ENCODE measurements at regions not wholly inside any gene's neighbourhood (a gene's known extent, or its start where the extent isn't known, plus 50 kb on each side); places are given as distances from the start of the nearest gene placed in this dataset.

- Histone ChIP-seq H3K9me2 (replicated peaks; ENCODE audit: insufficient read depth, low read length) (no peaks in the 10 kb centered on the region), H3K79me2 (ENCODE audit: low read length) (0 out of 2 replicates have a peak, but pooled peaks cover 3% of the 10 kb centered on the region), H3F3A (ENCODE audit: insufficient read depth, low read length) (no peaks in the 10 kb centered on the region), H3K27me3 (replicated peaks; ENCODE audit: insufficient read depth, low read length) (no peaks in the 10 kb centered on the region), H3K9ac (ENCODE audit: low read length) (no peak overlapping the region), H3K4me1 (ENCODE audit: low read length) (no peaks in the 10 kb centered on the region), H3K4me2 (ENCODE audit: low read depth, low read length) (no peak overlapping the region), H3K36me3 (replicated peaks; ENCODE audit: insufficient read depth, low read length) (no peaks in the 10 kb centered on the region), H3K27ac (ENCODE audit: low read length) (no peak overlapping the region), H2AFZ (ENCODE audit: low read length) (no peak overlapping the region), H3K9me3 (replicated peaks; ENCODE audit: insufficient read depth, low read length) (no peaks in the 10 kb centered on the region), H3K4me3 (ENCODE audit: low read length) (no peak overlapping the region), H4K20me1 (ENCODE audit: insufficient read depth, low read length) (no peaks in the 10 kb centered on the region)
- no peak for TF ChIP-seq EZH2 (optimal IDR thresholded peaks at IDR 0.05; ENCODE audit: low read depth, low read length)
- DNase-seq: no peak
Observed at GRCh38 chr3:56887402-56888025, 85.8 kb upstream of the ARHGEF3 start.

DNA sequence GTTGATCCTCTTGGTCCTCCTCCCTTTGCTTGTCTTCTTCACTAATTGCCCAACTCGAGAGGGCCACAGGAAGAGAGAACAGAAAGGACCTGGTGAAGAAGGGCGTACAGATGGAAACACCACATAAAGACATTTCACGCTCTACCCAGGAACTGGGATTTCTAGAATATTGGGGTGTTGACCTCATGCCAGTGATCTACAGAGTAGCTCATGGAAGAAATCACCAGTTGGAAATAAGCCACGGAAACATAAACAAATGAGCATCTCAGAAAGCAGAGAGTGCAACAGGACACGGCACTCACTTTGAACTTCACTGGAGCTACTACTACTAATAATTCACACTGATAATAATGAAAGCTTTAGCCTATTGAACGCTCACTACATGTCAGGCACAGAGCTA lies 84.6 kb upstream of the ARHGEF3 start:
- H3K9me3 ChIP-seq (replicated peaks; ENCODE audit: insufficient read depth, low read length): no peaks in the 10 kb centered on the region
- no peaks in the 10 kb centered on the region for H3K9me2 ChIP-seq (replicated peaks; ENCODE audit: insufficient read depth, low read length)
- no peaks in the 10 kb centered on the region for H4K20me1 ChIP-seq (ENCODE audit: insufficient read depth, low read length)
- H3K27ac ChIP-seq (ENCODE audit: low read length): no peak overlapping the region
- no peaks in the 10 kb centered on the region for H3K36me3 ChIP-seq (replicated peaks; ENCODE audit: insufficient read depth, low read length)
- H3K9ac ChIP-seq (ENCODE audit: low read length): no peak overlapping the region
- H3K79me2 ChIP-seq (ENCODE audit: low read length): 0 out of 2 replicates have a peak, but pooled peaks cover 3% of the 10 kb centered on the region
- DNase-seq: no peak
- no peak overlapping the region for H2AFZ ChIP-seq (ENCODE audit: low read length)
- no peak overlapping the region for H3K4me2 ChIP-seq (ENCODE audit: low read depth, low read length)
- no peaks in the 10 kb centered on the region for H3F3A ChIP-seq (ENCODE audit: insufficient read depth, low read length)
- no peak for TF ChIP-seq EZH2phosphoT487 (IDR thresholded peaks at IDR 0.05; ENCODE audit: low read length)
- no peaks in the 10 kb centered on the region for H3K27me3 ChIP-seq (replicated peaks; ENCODE audit: insufficient read depth, low read length)
- H3K4me3 ChIP-seq (ENCODE audit: low read length): no peak overlapping the region
- H3K4me1 ChIP-seq (ENCODE audit: low read length): no peaks in the 10 kb centered on the region

DNA sequence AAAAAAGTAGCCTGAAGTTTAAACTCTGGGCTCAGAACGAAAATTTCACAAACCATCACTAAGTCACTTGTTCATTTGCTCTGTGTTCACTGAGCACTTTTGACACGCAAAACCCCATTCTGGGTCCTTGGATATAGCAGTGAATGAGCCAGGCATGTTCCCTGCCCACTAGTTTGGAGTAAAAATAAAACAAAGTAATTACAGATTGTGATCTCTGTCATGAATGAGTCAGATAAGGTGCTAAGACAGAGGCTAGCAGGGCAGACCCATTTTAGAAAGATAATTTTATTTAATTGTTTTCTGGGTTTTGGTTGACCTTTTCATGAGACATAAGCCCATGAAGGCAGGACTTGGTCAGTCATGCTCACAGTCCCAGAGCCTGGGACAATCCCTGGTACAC lies 84.1 kb upstream of the ARHGEF3 start:
- TF ChIP-seq, protein P1, sequence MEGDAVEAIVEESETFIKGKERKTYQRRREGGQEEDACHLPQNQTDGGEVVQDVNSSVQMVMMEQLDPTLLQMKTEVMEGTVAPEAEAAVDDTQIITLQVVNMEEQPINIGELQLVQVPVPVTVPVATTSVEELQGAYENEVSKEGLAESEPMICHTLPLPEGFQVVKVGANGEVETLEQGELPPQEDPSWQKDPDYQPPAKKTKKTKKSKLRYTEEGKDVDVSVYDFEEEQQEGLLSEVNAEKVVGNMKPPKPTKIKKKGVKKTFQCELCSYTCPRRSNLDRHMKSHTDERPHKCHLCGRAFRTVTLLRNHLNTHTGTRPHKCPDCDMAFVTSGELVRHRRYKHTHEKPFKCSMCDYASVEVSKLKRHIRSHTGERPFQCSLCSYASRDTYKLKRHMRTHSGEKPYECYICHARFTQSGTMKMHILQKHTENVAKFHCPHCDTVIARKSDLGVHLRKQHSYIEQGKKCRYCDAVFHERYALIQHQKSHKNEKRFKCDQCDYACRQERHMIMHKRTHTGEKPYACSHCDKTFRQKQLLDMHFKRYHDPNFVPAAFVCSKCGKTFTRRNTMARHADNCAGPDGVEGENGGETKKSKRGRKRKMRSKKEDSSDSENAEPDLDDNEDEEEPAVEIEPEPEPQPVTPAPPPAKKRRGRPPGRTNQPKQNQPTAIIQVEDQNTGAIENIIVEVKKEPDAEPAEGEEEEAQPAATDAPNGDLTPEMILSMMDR (IDR thresholded peaks at IDR 0.05; ENCODE audit: low read length): no peak
- TF ChIP-seq EZH2 (optimal IDR thresholded peaks at IDR 0.05; ENCODE audit: low read depth, low read length) (no peak), EZH2phosphoT487 (IDR thresholded peaks at IDR 0.05; ENCODE audit: low read length) (no peak)
- Histone ChIP-seq H3K4me3 (ENCODE audit: low read length) (no peak overlapping the region), H2AFZ (ENCODE audit: low read length) (no peak overlapping the region), H3K27me3 (replicated peaks; ENCODE audit: insufficient read depth, low read length) (no peaks in the 10 kb centered on the region), H3F3A (ENCODE audit: insufficient read depth, low read length) (no peaks in the 10 kb centered on the region), H3K9me2 (replicated peaks; ENCODE audit: insufficient read depth, low read length) (no peaks in the 10 kb centered on the region), H3K9ac (ENCODE audit: low read length) (no peak overlapping the region), H3K4me2 (ENCODE audit: low read depth, low read length) (no peak overlapping the region), H3K27ac (ENCODE audit: low read length) (no peak overlapping the region), H3K36me3 (replicated peaks; ENCODE audit: insufficient read depth, low read length) (no peaks in the 10 kb centered on the region), H3K79me2 (ENCODE audit: low read length) (0 out of 2 replicates have a peak, but pooled peaks cover 3% of the 10 kb centered on the region), H3K9me3 (replicated peaks; ENCODE audit: insufficient read depth, low read length) (no peaks in the 10 kb centered on the region), H4K20me1 (ENCODE audit: insufficient read depth, low read length) (no peaks in the 10 kb centered on the region), H3K4me1 (ENCODE audit: low read length) (no peaks in the 10 kb centered on the region)
- no peak for DNase-seq

- Histone ChIP-seq H3K9me3 (replicated peaks; ENCODE audit: insufficient read depth, low read length) (no peaks in the 10 kb centered on the region), H3K36me3 (replicated peaks; ENCODE audit: insufficient read depth, low read length) (no peaks in the 10 kb centered on the region; the same call in 1 of the 2 replicates), H4K20me1 (ENCODE audit: insufficient read depth, low read length) (no peaks in the 10 kb centered on the region), H3K9me2 (replicated peaks; ENCODE audit: insufficient read depth, low read length) (no peaks in the 10 kb centered on the region), H3K4me2 (ENCODE audit: low read depth, low read length) (no peak overlapping the region), H2AFZ (ENCODE audit: low read length) (no peak overlapping the region), H3F3A (ENCODE audit: insufficient read depth, low read length) (no peaks in the 10 kb centered on the region), H3K4me3 (ENCODE audit: low read length) (no peak overlapping the region), H3K27me3 (replicated peaks; ENCODE audit: insufficient read depth, low read length) (no peaks in the 10 kb centered on the region), H3K9ac (ENCODE audit: low read length) (no peak overlapping the region), H3K79me2 (ENCODE audit: low read length) (0 out of 2 replicates have a peak, but pooled peaks cover 3% of the 10 kb centered on the region), H3K4me1 (ENCODE audit: low read length) (no peaks in the 10 kb centered on the region), H3K27ac (ENCODE audit: low read length) (no peak overlapping the region)
- DNase-seq: no peak
- TF ChIP-seq EZH2phosphoT487 (IDR thresholded peaks at IDR 0.05; ENCODE audit: low read length): no peak
- TF ChIP-seq, protein P1 (IDR thresholded peaks at IDR 0.05; ENCODE audit: low read length): no peak
- TF ChIP-seq EZH2 (optimal IDR thresholded peaks at IDR 0.05; ENCODE audit: low read depth, low read length): no peak
Observed at GRCh38 chr3:56885453-56885852, 83.7 kb upstream of the ARHGEF3 start.

Measured in MM.1S (cell line).